ENCODE measurements at regions not wholly inside any gene's neighbourhood (a gene's known extent, or its start where the extent isn't known, plus 50 kb on each side); places are given as distances from the start of the nearest gene placed in this dataset.

GRCh38 chr6:84906514-84906913, 142.1 kb upstream of the TBX18 start:
- Mint-ChIP-seq H3K36me3 (ENCODE audit: low read depth) (no peaks in the 10 kb centered on the region), H3K27me3 (ENCODE audit: insufficient read depth) (no peaks in the 10 kb centered on the region), H3K27ac (no peak overlapping the region), H3K4me3 (no peak overlapping the region), H3K9me3 (no peaks in the 10 kb centered on the region), H3K4me1 (peaks cover 19% of the 10 kb centered on the region)
- Histone ChIP-seq H3K9me3 (ENCODE audit: control insufficient read depth, low read length) (no peaks in the 10 kb centered on the region), H3K36me3 (ENCODE audit: control insufficient read depth, insufficient read depth, low read length) (no peaks in the 10 kb centered on the region), H3K27ac (ENCODE audit: low read depth, low read length) (no peak overlapping the region), H3K4me1 (ENCODE audit: control insufficient read depth, insufficient read depth, low read length) (peaks cover 6% of the 10 kb centered on the region), H3K4me3 (ENCODE audit: low read length) (no peak overlapping the region), H3K9ac (ENCODE audit: extremely low read depth, low read length, poor library complexity, severe bottlenecking) (no peak overlapping the region), H3K27me3 (ENCODE audit: control insufficient read depth, insufficient read depth, low read length, poor library complexity, severe bottlenecking) (no peaks in the 10 kb centered on the region)
- TF ChIP-seq CTCF (conservative IDR thresholded peaks at IDR 0.05): no peak
- no peak for DNase-seq
- WGBS, 2 experiments (ENCODE audit: insufficient coverage in 1 of 2, insufficient read length in 1 of 2): 96 to 100% methylated on average over 3 of the region's 3 CpGs

DNA sequence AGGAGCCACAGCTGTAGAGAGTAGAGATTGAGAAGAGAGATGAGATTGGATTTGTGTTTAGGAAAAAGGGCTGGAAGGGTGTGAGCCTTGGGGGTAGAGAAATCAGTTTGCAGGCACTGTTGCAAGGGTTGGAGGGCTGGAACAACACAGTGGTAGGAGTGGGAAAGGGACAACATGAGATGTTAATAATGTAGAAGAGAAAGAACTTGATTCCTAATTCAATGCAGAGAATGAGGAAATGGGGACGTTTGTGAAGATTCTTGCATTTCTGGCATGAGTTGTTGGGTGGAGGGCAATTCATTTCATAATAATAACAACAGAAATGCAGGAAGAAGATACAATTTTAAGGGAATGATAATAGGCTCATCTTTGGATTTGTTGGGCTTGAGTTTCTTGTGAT, 141.4 kb upstream of the TBX18 start:
- TF ChIP-seq CTCF (conservative IDR thresholded peaks at IDR 0.05): no peak
- Mint-ChIP-seq H3K4me1 (peaks cover 14% of the 10 kb centered on the region), H3K27ac (no peak overlapping the region), H3K4me3 (no peak overlapping the region), H3K9me3 (no peaks in the 10 kb centered on the region), H3K27me3 (ENCODE audit: insufficient read depth) (no peaks in the 10 kb centered on the region), H3K36me3 (ENCODE audit: low read depth) (no peaks in the 10 kb centered on the region)
- Histone ChIP-seq H3K27me3 (ENCODE audit: control insufficient read depth, insufficient read depth, low read length, poor library complexity, severe bottlenecking) (no peaks in the 10 kb centered on the region), H3K4me3 (ENCODE audit: low read length) (no peak overlapping the region), H3K9me3 (ENCODE audit: control insufficient read depth, low read length) (no peaks in the 10 kb centered on the region), H3K4me1 (ENCODE audit: control insufficient read depth, insufficient read depth, low read length) (peaks cover 6% of the 10 kb centered on the region), H3K9ac (ENCODE audit: extremely low read depth, low read length, poor library complexity, severe bottlenecking) (no peak overlapping the region), H3K27ac (ENCODE audit: low read depth, low read length) (no peak overlapping the region), H3K36me3 (ENCODE audit: control insufficient read depth, insufficient read depth, low read length) (no peaks in the 10 kb centered on the region)
- DNase-seq: no peak
- WGBS, 2 experiments (ENCODE audit: insufficient coverage in 1 of 2, insufficient read length in 1 of 2): 88% methylated on average over 1 of the region's 1 CpG; no CpG with 5 or more reads in 1 of the 2 experiments

GRCh38 chr6:84902354-84902928, 138.0 kb upstream of the TBX18 start:
- 94 to 96% methylated on average over 3 of the region's 3 CpGs for WGBS, 2 experiments (ENCODE audit: insufficient coverage in 1 of 2, insufficient read length in 1 of 2)
- no peaks in the 10 kb centered on the region for H3K27me3 Mint-ChIP-seq (ENCODE audit: insufficient read depth)
- TF ChIP-seq CTCF (conservative IDR thresholded peaks at IDR 0.05): no peak
- H3K9me3 ChIP-seq (ENCODE audit: control insufficient read depth, low read length): no peaks in the 10 kb centered on the region
- H3K27ac Mint-ChIP-seq: no peak overlapping the region
- peaks cover 2% of the 10 kb centered on the region for H3K9me3 Mint-ChIP-seq
- H3K36me3 ChIP-seq (ENCODE audit: control insufficient read depth, insufficient read depth, low read length): no peaks in the 10 kb centered on the region
- H3K4me3 Mint-ChIP-seq: no peak overlapping the region
- no peak overlapping the region for H3K4me3 ChIP-seq (ENCODE audit: low read length)
- no peak for DNase-seq
- H3K4me1 ChIP-seq (ENCODE audit: control insufficient read depth, insufficient read depth, low read length): no peaks in the 10 kb centered on the region
- no peak overlapping the region for H3K27ac ChIP-seq (ENCODE audit: low read depth, low read length)
- H3K36me3 Mint-ChIP-seq (ENCODE audit: low read depth): no peaks in the 10 kb centered on the region
- H3K27me3 ChIP-seq (ENCODE audit: control insufficient read depth, insufficient read depth, low read length, poor library complexity, severe bottlenecking): no peaks in the 10 kb centered on the region
- H3K4me1 Mint-ChIP-seq: peaks cover 3% of the 10 kb centered on the region
- H3K9ac ChIP-seq (ENCODE audit: extremely low read depth, low read length, poor library complexity, severe bottlenecking): no peak overlapping the region
